COLO668 (cell line): ENCODE measurements at regions not wholly inside any gene's neighbourhood (a gene's known extent, or its start where the extent isn't known, plus 50 kb on each side); places are given as distances from the start of the nearest gene placed in this dataset.

ENCODE experiments used
- DNase-seq: peaks from one replicate; lab custom pipeline; 2025; ENCODE audit not compliant: unreplicated experiment; lab: John Stamatoyannopoulos, UW

- no peak for DNase-seq
Measured at GRCh38 chr12:25713264-25713663, 160.2 kb upstream of the LMNTD1 start.

- no peak for DNase-seq
Measured at GRCh38 chr12:25714198-25714984, 161.3 kb upstream of the LMNTD1 start.

GRCh38 chr12:25715102-25715501, 162.0 kb upstream of the LMNTD1 start:
- DNase-seq, result no peak

- DNase-seq, result no peak
Measured at GRCh38 chr12:25716842-25717241, 163.8 kb upstream of the LMNTD1 start.

GRCh38 chr12:25717552-25717951, 164.5 kb upstream of the LMNTD1 start:
- DNase-seq, result no peak

- DNase-seq, result no peak
Measured at GRCh38 chr12:25718081-25718731, 165.1 kb upstream of the LMNTD1 start.

GRCh38 chr12:25719505-25719904, 166.4 kb upstream of the LMNTD1 start:
- DNase-seq, result no peak

GRCh38 chr12:25723336-25723735, 170.3 kb upstream of the LMNTD1 start:
- no peak for DNase-seq

- no peak for DNase-seq
Measured at GRCh38 chr12:25723921-25724491, 170.9 kb upstream of the LMNTD1 start.

GRCh38 chr12:25725470-25725869, 172.4 kb upstream of the LMNTD1 start:
- DNase-seq, result no peak

- no peak for DNase-seq
Measured at GRCh38 chr12:25725931-25726330, 172.8 kb upstream of the LMNTD1 start.

GRCh38 chr12:25728056-25728595, 175.0 kb upstream of the LMNTD1 start:
- DNase-seq, result no peak

- no peak for DNase-seq
Measured at GRCh38 chr12:25730489-25731349, 177.6 kb upstream of the LMNTD1 start.

GRCh38 chr12:25733541-25733940, 180.5 kb upstream of the LMNTD1 start:
- DNase-seq, result no peak

- DNase-seq, result no peak
Measured at GRCh38 chr12:25734529-25735180, 181.6 kb upstream of the LMNTD1 start.

- DNase-seq, result no peak
Measured at GRCh38 chr12:25740617-25741016, 187.5 kb upstream of the LMNTD1 start.

GRCh38 chr12:25741917-25742316, 188.8 kb upstream of the LMNTD1 start:
- no peak for DNase-seq

GRCh38 chr12:25743679-25744215, 190.7 kb upstream of the LMNTD1 start:
- DNase-seq, result no peak

- no peak for DNase-seq
Measured at GRCh38 chr12:25744313-25744712, 191.2 kb upstream of the LMNTD1 start.

GRCh38 chr12:25745281-25745680, 192.2 kb upstream of the LMNTD1 start:
- DNase-seq, result no peak
